MM.1S (cell line): ENCODE measurements at regions not wholly inside any gene's neighbourhood (a gene's known extent, or its start where the extent isn't known, plus 50 kb on each side); places are given as distances from the start of the nearest gene placed in this dataset.
"Not testable (repeated sequence)": the region's sequence is repeated elsewhere in the genome, so short reads cannot be mapped to it uniquely, and the experiment has no call there.

Experiments
- DNase-seq: peaks from one replicate; pipeline ENCODE4 v3.0.0-alpha.2; 2015
- H2AFZ ChIP-seq: fragments of 300-600 bp; sonication (generic); 2 replicates; pipeline ENCODE4 v1.6.0; 2016; ENCODE audit warnings: antibody characterized with exemption, low read length
- H3F3A ChIP-seq: fragments of 300-600 bp; sonication (generic); 2 replicates; pipeline ENCODE4 v1.6.1; 2016; ENCODE audit warnings: mild to moderate bottlenecking, antibody characterized with exemption, low read length, moderate library complexity, mixed read lengths; ENCODE audit not compliant: insufficient read depth
- H3K27ac ChIP-seq: fragments of 300-600 bp; sonication (generic); 2 replicates; pipeline ENCODE4 v1.5.1; 2016; ENCODE audit warnings: mild to moderate bottlenecking, low read length
- H3K27me3 ChIP-seq: fragments of 300-600 bp; sonication (generic); replicated peaks from 2 replicates; pipeline ENCODE4 v1.6.0; 2016; ENCODE audit warnings: low read length; ENCODE audit not compliant: insufficient read depth
- H3K36me3 ChIP-seq: fragments of 300-600 bp; sonication (generic); replicated peaks from 2 replicates; pipeline ENCODE4 v1.6.1; 2016; ENCODE audit warnings: mild to moderate bottlenecking, low read length, mixed read lengths; ENCODE audit not compliant: insufficient read depth
- H3K4me1 ChIP-seq: fragments of 300-600 bp; sonication (generic); 2 replicates; pipeline ENCODE4 v1.6.1; 2016; ENCODE audit warnings: low read length, mixed read lengths
- H3K4me2 ChIP-seq: fragments of 300-600 bp; sonication (generic); 2 replicates; pipeline ENCODE4 v1.6.0; 2016; ENCODE audit warnings: low read depth, low read length
- H3K4me3 ChIP-seq: fragments of 300-600 bp; sonication (generic); 2 replicates; pipeline ENCODE4 v1.5.1; 2016; ENCODE audit warnings: low read length, mixed read lengths
- H3K79me2 ChIP-seq: fragments of 300-600 bp; sonication (generic); 2 replicates; pipeline ENCODE4 v1.6.1; 2016; ENCODE audit warnings: mixed run types, low read length, mixed read lengths
- H3K9ac ChIP-seq: fragments of 300-600 bp; sonication (generic); 2 replicates; pipeline ENCODE4 v1.6.1; 2016; ENCODE audit warnings: low read length, mixed read lengths
- H3K9me2 ChIP-seq: fragments of 300-600 bp; sonication (generic); replicated peaks from 2 replicates; pipeline ENCODE4 v1.6.1; 2016; ENCODE audit warnings: mild to moderate bottlenecking, low read length, mixed read lengths; ENCODE audit not compliant: insufficient read depth
- H3K9me3 ChIP-seq: fragments of 300-600 bp; sonication (generic); replicated peaks from 2 replicates; pipeline ENCODE4 v1.6.1; 2016; ENCODE audit warnings: mild to moderate bottlenecking, low read length, mixed read lengths; ENCODE audit not compliant: insufficient read depth
- H4K20me1 ChIP-seq: fragments of 300-600 bp; sonication (generic); 2 replicates; pipeline ENCODE4 v1.6.1; 2016; ENCODE audit warnings: mild to moderate bottlenecking, low read length, moderate library complexity, mixed read lengths; ENCODE audit not compliant: insufficient read depth
- EZH2 ChIP-seq: fragments of 300-600 bp; sonication (generic); optimal IDR thresholded peaks from 2 replicates; pipeline ENCODE3; 2017; ENCODE audit warnings: low read depth, mild to moderate bottlenecking, antibody characterized with exemption, low read length, mixed read lengths
- EZH2phosphoT487 ChIP-seq: fragments of 300-600 bp; sonication (generic); IDR thresholded peaks from 2 replicates; pipeline ENCODE4 v1.6.1; 2018; ENCODE audit warnings: antibody characterized with exemption, low read length
- TF ChIP-seq, protein P1 (sequence below): fragments of 300-600 bp; sonication (generic); IDR thresholded peaks from 2 replicates; pipeline ENCODE4 v1.5.1; 2016; ENCODE audit warnings: antibody characterized with exemption, low read length, mixed read lengths

DNA sequence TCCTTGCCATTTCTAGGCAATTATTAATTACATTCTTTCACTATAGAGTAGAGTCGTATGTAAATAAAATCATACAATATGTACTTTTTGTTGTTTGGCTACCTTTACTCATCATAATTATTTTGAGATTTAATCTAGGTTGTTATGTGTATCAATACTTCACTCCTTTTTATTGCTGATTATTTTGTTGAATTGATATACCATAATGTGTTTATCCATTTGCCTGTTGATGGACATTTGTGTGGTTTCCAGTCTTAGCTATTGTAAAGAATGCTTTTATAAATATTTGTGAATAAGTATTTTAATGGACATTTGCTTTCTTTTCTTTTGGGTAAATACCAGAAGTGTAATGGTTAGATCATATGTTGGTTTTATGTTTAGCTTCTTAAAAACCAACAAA, 174.0 kb downstream of the RAMP3 start:
- Histone ChIP-seq H3K27ac (no peak overlapping the region), H3K9me2 (no peaks in the 10 kb centered on the region), H3K4me1 (peaks cover 34% of the 10 kb centered on the region), H3K4me2 (no peak overlapping the region), H2AFZ (no peak overlapping the region), H3K36me3 (no peaks in the 10 kb centered on the region), H3F3A (peaks cover 15% of the 10 kb centered on the region), H3K9ac (no peak overlapping the region), H3K4me3 (no peak overlapping the region), H3K27me3 (no peaks in the 10 kb centered on the region), H3K9me3 (no peaks in the 10 kb centered on the region), H4K20me1 (no peaks in the 10 kb centered on the region), H3K79me2 (no peaks in the 10 kb centered on the region)
- TF ChIP-seq EZH2phosphoT487 = no peak
- TF ChIP-seq, protein P1, sequence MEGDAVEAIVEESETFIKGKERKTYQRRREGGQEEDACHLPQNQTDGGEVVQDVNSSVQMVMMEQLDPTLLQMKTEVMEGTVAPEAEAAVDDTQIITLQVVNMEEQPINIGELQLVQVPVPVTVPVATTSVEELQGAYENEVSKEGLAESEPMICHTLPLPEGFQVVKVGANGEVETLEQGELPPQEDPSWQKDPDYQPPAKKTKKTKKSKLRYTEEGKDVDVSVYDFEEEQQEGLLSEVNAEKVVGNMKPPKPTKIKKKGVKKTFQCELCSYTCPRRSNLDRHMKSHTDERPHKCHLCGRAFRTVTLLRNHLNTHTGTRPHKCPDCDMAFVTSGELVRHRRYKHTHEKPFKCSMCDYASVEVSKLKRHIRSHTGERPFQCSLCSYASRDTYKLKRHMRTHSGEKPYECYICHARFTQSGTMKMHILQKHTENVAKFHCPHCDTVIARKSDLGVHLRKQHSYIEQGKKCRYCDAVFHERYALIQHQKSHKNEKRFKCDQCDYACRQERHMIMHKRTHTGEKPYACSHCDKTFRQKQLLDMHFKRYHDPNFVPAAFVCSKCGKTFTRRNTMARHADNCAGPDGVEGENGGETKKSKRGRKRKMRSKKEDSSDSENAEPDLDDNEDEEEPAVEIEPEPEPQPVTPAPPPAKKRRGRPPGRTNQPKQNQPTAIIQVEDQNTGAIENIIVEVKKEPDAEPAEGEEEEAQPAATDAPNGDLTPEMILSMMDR = no peak
- no peak for TF ChIP-seq EZH2
- DNase-seq = no peak

DNA sequence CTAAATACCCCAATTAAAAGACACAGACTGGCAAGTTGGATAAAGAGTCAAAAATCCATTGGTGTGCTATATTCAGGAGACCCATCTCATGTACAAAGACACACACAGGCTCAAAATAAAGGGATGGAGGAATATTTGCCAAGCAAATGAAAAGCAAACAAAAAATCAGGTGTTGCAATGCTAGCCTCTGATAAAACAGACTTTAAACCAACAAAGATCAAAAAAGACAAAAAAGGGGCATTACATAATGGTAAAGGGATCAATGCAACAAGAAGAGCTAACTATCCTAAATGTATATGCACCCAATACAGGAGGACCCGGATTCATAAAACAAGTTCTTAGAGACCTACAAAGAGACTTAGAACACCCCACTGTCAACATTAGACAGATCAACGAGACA, 177.4 kb downstream of the RAMP3 start:
- H3K27ac ChIP-seq, H3K36me3 ChIP-seq, DNase-seq, H4K20me1 ChIP-seq, H3K4me2 ChIP-seq, H3K79me2 ChIP-seq, H3K27me3 ChIP-seq, H3K4me1 ChIP-seq, H3K9me3 ChIP-seq, H3K9ac ChIP-seq, H3K9me2 ChIP-seq, H2AFZ ChIP-seq, H3F3A ChIP-seq, H3K4me3 ChIP-seq: not testable (repeated sequence)

DNA sequence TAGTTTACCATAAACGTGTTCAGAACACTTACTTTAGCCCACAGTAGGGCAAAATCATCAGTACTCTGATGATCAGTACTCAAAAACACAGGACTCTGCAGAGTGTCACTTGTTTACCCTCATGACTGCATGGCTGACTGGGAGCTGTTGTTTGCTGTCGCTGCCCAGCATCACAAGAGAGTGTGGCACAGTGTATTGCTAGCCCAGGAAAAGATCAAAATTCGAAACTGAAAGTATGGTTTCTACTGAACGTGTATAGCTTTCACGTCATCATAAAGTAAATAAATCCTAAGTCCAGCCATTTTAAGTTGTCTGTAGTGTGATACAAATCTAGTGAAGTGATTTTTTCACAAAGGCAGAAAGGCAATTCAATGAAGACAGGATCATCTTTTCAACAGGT, 184.6 kb downstream of the RAMP3 start:
- peak; percentile 92 for DNase-seq

DNA sequence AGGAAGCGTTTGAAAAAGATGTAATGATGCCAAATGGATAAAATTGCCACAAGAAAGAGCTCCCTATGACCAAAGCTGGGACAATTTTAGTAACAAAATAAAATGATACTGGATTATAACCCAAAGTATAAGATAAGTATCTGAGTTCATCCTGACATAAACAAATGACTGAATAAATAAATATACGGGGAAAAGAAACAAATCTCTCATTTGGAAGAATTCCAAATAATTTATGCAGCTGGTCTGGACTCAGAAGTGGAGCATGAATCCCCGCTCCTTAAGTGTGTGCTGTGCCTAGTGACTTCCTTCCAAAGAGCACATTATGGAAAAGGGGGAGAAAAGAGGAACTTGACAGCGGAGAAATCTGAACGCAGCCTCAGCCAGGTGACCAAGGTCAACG, 186.2 kb downstream of the RAMP3 start:
- TF ChIP-seq, protein P1 = no peak
- TF ChIP-seq EZH2phosphoT487 (no peak), EZH2 (no peak)
- Histone ChIP-seq H3K9me2 (no peaks in the 10 kb centered on the region), H3K79me2 (no peaks in the 10 kb centered on the region), H3K27ac (no peak overlapping the region), H2AFZ (no peak overlapping the region), H3K9me3 (no peaks in the 10 kb centered on the region), H3K27me3 (no peaks in the 10 kb centered on the region), H3K4me3 (no peak overlapping the region), H3F3A (peaks cover 9% of the 10 kb centered on the region; the same call in 1 of the 2 replicates), H4K20me1 (no peaks in the 10 kb centered on the region), H3K4me2 (no peak overlapping the region), H3K9ac (no peak overlapping the region), H3K36me3 (no peaks in the 10 kb centered on the region), H3K4me1 (peaks cover 18% of the 10 kb centered on the region)
- no peak for DNase-seq

More for the DNA sequence above, 184.6 kb downstream of the RAMP3 start:
- Histone ChIP-seq H3K4me1 (peaks cover 18% of the 10 kb centered on the region), H3K9ac (peak overlapping the region; percentile 24; the same call in 1 of the 2 replicates), H3K4me2 (peak overlapping the region; percentile 65), H3K4me3 (peak overlapping the region; percentile 32; the same call in 1 of the 2 replicates), H3K9me3 (no peaks in the 10 kb centered on the region), H3F3A (peaks cover 9% of the 10 kb centered on the region; the same call in 1 of the 2 replicates), H3K36me3 (no peaks in the 10 kb centered on the region), H2AFZ (peak overlapping the region; percentile 66), H3K9me2 (no peaks in the 10 kb centered on the region), H4K20me1 (no peaks in the 10 kb centered on the region), H3K27me3 (no peaks in the 10 kb centered on the region), H3K79me2 (no peaks in the 10 kb centered on the region), H3K27ac (peak overlapping the region; percentile 75)
- TF ChIP-seq, protein P1 = no peak
- no peak for TF ChIP-seq EZH2
- no peak for TF ChIP-seq EZH2phosphoT487
